ENCODE measurements at regions not wholly inside any gene's neighbourhood (a gene's known extent, or its start where the extent isn't known, plus 50 kb on each side); places are given as distances from the start of the nearest gene placed in this dataset.
"Not testable (repeated sequence)": the region's sequence is repeated elsewhere in the genome, so short reads cannot be mapped to it uniquely, and the experiment has no call there.

GRCh38 chr3:75330446-75330845, 333.7 kb upstream of the FRG2C start:
- H3K79me1 ChIP-seq (ENCODE audit: low read depth in 1 of 2, low read length in 2 of 2); H3K9ac ChIP-seq (ENCODE audit: low read depth, low read length); H3K36me3 ChIP-seq (ENCODE audit: control insufficient read depth, insufficient read depth, low read length); H2BK20ac ChIP-seq (ENCODE audit: low read depth, low read length); CTCF ChIA-PET; H3K4me1 ChIP-seq (ENCODE audit: control insufficient read depth, insufficient read depth, low read length); H3K23ac ChIP-seq (ENCODE audit: low read depth, low read length); H3K56ac ChIP-seq (ENCODE audit: extremely low read depth, insufficient read depth, low read length); H4K8ac ChIP-seq (ENCODE audit: low read depth in 2 of 2, low read length in 2 of 2); H2AK9ac ChIP-seq (replicated peaks; ENCODE audit: low read depth, low read length, poor library complexity); H3K4me2 ChIP-seq (ENCODE audit: low read depth, low read length); DNase-seq; H2AK5ac ChIP-seq (ENCODE audit: low read depth, low read length); H3K9me1 ChIP-seq (ENCODE audit: insufficient read depth, low read length); H2AFZ ChIP-seq (replicated peaks; ENCODE audit: low read length, poor library complexity); H2BK5ac ChIP-seq (ENCODE audit: low read depth, low read length, poor library complexity, severe bottlenecking); intact Hi-C loops (cut with micrococcal nuclease); H3K9me3 ChIP-seq (ENCODE audit: control insufficient read depth, insufficient read depth, low read length); BruUV-seq (replicated peaks); ATAC-seq (ENCODE audit: low read depth); H4K91ac ChIP-seq (ENCODE audit: insufficient read depth, low read depth, low read length); H4K20me1 ChIP-seq (ENCODE audit: insufficient read depth, low read length); H3K4me3 ChIP-seq (ENCODE audit: insufficient read depth, low read depth, low read length); H3K14ac ChIP-seq (replicated peaks; ENCODE audit: low read depth, low read length); in situ Hi-C loops (cut with MboI; ENCODE audit: low sequenced_read_pairs); H2BK15ac ChIP-seq (ENCODE audit: low read depth, low read length); H3K4ac ChIP-seq (ENCODE audit: low read depth, low read length); H3K27ac ChIP-seq (ENCODE audit: insufficient read depth, low read length); H2BK120ac ChIP-seq (ENCODE audit: low read depth, low read length); H4K5ac ChIP-seq (ENCODE audit: low read depth, low read length); POLR2A ChIA-PET (ENCODE audit: unreplicated experiment); H3K18ac ChIP-seq (ENCODE audit: low read depth, low read length); dilution Hi-C loops (cut with HindIII; ENCODE audit: low sequenced_read_pairs, unreplicated experiment): not testable (repeated sequence)
- H3K27me3 ChIP-seq (ENCODE audit: control insufficient read depth, insufficient read depth, low read length) = peaks cover 14% of the 10 kb centered on the region

- in situ Hi-C loops (cut with MboI; ENCODE audit: low sequenced_read_pairs); H3K4me3 ChIP-seq (ENCODE audit: insufficient read depth, low read depth, low read length); POLR2A ChIA-PET (ENCODE audit: unreplicated experiment); H3K9me3 ChIP-seq (ENCODE audit: control insufficient read depth, insufficient read depth, low read length); H2AK9ac ChIP-seq (replicated peaks; ENCODE audit: low read depth, low read length, poor library complexity); H3K14ac ChIP-seq (replicated peaks; ENCODE audit: low read depth, low read length); H3K56ac ChIP-seq (ENCODE audit: extremely low read depth, insufficient read depth, low read length); H3K27ac ChIP-seq (ENCODE audit: insufficient read depth, low read length); H3K23ac ChIP-seq (ENCODE audit: low read depth, low read length); H3K79me1 ChIP-seq (ENCODE audit: low read depth in 1 of 2, low read length in 2 of 2); H2BK20ac ChIP-seq (ENCODE audit: low read depth, low read length); H3K9ac ChIP-seq (ENCODE audit: low read depth, low read length); H4K20me1 ChIP-seq (ENCODE audit: insufficient read depth, low read length); H3K4ac ChIP-seq (ENCODE audit: low read depth, low read length); H3K9me1 ChIP-seq (ENCODE audit: insufficient read depth, low read length); H2BK5ac ChIP-seq (ENCODE audit: low read depth, low read length, poor library complexity, severe bottlenecking); H3K4me1 ChIP-seq (ENCODE audit: control insufficient read depth, insufficient read depth, low read length); H3K18ac ChIP-seq (ENCODE audit: low read depth, low read length); H4K91ac ChIP-seq (ENCODE audit: insufficient read depth, low read depth, low read length); H4K8ac ChIP-seq (ENCODE audit: low read depth in 2 of 2, low read length in 2 of 2); H2BK120ac ChIP-seq (ENCODE audit: low read depth, low read length); H3K36me3 ChIP-seq (ENCODE audit: control insufficient read depth, insufficient read depth, low read length); H4K5ac ChIP-seq (ENCODE audit: low read depth, low read length); H2BK15ac ChIP-seq (ENCODE audit: low read depth, low read length); H2AFZ ChIP-seq (replicated peaks; ENCODE audit: low read length, poor library complexity); ATAC-seq (ENCODE audit: low read depth); intact Hi-C loops (cut with micrococcal nuclease); H3K4me2 ChIP-seq (ENCODE audit: low read depth, low read length); DNase-seq; dilution Hi-C loops (cut with HindIII; ENCODE audit: low sequenced_read_pairs, unreplicated experiment); H2AK5ac ChIP-seq (ENCODE audit: low read depth, low read length); CTCF ChIA-PET; BruUV-seq (replicated peaks): not testable (repeated sequence)
- peaks cover 13% of the 10 kb centered on the region for H3K27me3 ChIP-seq (ENCODE audit: control insufficient read depth, insufficient read depth, low read length)
- WGBS, 2 experiments (ENCODE audit: extremely low coverage in 2 of 2, insufficient read length in 1 of 2) = no CpG with 5 or more reads among the region's 1 CpG
Measured at GRCh38 chr3:75332090-75332489, 332.0 kb upstream of the FRG2C start.

Measured in IMR-90 (cell line).